Activated CD8-positive, alpha-beta memory T cell treated with anti-CD3 and anti-CD28 coated beads, Interleukin-2, amount 50 U/mL, for 4 hours (primary cell): ENCODE measurements at regions not wholly inside any gene's neighbourhood (a gene's known extent, or its start where the extent isn't known, plus 50 kb on each side); places are given as distances from the start of the nearest gene placed in this dataset.
"Not testable (repeated sequence)": the region's sequence is repeated elsewhere in the genome, so short reads cannot be mapped to it uniquely, and the experiment has no call there.

Experiments
- DNase-seq: peaks from one replicate; pipeline ENCODE4 v3.0.0-alpha.2; 2020

DNA sequence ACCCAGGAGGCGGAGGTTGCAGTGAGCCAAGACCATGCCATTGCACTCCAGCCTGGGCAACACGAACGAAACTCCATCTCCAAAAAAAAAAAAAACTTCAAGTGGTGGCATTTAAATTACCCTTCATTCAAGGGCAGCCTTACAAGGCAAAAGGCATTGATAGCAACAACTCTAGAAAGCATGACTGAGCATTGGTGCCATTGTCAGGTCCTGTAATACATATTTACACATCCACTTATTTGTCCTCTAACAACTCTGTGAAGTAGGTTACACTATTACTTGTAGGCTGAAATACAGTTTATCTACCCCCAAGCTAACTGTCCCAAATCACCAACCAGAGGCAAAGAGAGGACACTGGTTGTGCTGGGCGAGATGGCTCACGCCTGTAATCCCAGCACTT lies 52.7 kb upstream of the LARP1 start:
- DNase-seq = no peak

DNA sequence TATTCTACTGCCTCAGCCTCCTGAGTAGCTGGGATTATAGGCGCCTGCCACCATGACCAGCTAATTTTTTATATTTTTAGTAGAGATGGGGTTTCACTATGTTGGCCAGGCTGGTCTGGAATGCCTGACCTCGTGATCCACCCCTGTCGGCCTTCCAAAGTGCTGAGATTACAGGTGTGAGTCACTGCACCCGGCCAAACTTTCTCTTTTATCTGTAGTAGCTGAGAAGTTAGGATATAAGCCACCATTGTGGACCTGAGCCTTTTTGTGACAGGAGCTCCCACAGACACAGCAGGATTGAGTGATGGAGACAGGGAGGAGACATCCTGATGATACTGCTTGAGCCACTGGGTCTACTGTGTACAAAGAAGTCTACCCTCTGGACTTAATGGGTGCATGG lies 53.5 kb upstream of the LARP1 start:
- DNase-seq = not testable (repeated sequence)

DNA sequence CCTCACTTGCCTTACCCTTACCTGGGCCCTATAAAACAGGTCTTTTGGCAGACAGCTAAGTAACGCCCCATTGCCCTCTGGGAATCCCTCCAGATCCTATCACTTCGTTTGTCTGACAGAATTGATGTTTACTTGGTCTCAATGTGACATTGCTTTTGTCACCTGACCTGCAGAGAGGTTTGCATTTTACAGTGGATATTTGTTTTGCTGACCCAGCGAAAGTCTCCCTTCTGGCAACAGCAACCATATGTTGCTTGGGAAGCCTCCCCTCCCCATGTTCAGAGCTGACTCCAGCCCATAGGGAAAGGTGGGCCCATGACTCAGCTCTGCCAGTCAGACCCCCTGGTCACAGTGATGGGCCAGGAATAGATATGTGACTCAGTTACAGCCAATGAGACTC lies 54.0 kb upstream of the LARP1 start:
- no peak for DNase-seq

DNA sequence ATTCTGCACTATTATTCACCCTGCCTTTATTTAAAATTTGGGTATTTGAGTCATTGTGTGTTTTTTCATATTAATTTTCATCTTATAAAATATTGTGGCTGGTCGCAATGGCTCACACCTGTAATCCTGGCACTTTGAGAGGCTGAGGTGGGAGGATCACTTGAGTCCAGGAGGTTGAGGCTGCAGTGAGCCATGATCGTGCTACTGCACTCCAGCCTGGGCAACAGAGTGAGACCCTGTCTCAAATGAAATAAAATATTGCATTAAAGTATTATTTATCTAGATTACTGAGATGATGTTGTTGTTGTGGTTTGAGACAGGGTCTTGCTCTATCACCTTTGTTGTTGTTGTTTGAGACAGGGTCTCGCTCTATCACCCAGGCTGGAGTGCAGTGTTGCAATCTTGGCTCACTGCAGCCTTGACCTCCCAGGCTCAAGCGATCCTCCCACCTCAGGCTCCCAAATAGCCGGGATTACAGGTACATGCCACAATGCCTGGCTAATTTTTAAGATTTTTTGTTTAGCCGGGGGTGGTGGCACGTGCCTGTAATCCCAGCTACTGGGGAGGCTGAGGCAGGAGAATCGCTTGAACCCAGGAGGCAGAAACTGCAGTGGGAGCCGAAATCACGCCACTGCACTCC lies 54.8 kb upstream of the LARP1 start:
- not testable (repeated sequence) for DNase-seq

DNA sequence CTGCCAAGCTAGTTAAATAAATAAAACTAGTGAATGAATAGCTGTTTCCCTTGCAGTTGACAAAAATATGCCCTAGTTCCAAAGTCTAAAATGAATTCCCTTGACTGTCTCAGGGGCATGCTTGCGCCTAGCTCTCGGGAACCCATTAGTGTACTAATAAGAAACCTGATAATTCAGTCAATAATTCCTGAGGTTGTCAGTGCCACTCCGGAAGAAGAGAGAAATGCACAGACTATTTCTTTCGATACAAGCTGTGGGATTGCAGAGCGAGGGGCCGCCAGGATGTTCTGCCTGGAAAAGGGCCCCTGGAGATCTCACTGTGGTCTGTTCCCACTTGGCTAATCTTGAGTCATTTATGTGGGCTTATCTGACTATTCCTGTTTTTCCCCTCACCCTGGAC lies 56.4 kb upstream of the LARP1 start:
- no peak for DNase-seq

DNA sequence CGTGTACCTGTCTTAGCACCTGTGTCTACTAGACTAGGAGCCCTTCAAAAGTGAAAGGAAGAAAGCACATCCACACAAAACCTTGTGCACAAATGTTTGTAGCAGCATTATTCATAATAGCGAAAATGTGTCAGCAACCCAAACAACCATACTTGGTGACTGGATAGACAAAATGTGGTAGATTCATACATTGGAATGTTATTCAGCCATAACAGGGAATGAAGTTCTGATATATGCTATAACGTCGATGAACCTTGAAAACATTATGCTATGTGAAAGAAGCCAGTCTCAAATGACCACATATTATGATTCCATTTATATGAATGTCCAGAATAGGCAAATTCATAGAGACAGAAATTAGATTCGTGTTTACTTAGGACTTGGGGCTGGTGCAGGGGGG lies 57.8 kb upstream of the LARP1 start:
- DNase-seq = no peak

DNA sequence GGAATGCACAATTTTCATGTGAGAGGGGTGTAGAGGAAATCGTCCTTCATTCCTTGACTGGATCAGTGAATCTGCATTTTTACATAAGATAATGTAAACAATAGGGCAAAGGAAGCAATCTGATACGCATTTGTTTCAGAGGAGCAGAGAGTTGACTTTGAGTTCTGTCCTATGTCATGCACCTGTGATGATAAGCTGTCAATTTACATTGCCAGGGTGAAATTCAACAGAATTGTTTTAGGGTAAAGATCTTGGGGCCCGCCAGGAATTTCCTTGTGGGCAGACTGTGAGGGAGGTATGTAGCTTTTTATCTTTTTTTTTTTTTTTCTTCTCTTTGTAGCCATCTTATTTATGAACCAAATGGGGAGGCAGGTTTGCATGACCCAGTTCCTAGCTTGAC lies 58.3 kb upstream of the LARP1 start:
- no peak for DNase-seq

DNA sequence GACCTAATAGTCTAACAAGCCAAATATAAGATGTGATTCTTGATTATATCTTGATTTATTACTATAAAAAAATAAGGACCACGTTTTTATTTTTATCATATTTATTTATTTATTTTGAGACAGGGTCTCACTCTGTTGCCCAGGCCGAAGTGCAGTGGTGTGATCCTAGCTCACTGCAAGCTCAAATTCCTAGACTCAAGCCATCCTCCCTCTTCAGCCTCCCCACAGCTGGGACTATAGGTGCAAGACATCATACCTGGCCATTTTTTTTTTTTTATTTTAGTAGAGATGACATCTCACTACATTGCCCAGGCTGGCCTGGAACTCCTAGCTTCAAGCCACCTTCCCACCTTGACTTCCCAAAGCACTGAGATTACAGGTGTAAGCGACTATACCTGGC lies 61.0 kb upstream of the LARP1 start:
- no peak for DNase-seq

DNA sequence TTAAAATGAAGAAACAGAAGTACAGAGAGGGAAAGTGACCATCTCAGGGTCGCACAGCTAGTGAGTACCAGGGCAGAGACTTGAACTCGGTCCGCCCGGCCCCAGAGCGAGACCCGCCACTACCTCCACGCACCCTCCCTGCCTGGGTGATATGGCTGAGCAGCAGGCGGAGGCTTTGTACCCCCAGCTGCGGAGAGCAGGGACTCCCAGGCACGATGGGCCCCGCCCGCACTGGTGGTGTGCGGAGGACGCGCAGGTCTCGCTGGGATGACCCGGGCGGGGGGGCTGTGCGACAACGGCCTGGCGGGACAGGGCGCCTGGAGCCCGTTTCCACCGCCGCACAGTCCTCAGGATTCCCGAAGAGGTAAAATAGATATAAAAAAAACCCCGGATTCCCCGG lies 64.7 kb upstream of the LARP1 start:
- DNase-seq = no peak

DNA sequence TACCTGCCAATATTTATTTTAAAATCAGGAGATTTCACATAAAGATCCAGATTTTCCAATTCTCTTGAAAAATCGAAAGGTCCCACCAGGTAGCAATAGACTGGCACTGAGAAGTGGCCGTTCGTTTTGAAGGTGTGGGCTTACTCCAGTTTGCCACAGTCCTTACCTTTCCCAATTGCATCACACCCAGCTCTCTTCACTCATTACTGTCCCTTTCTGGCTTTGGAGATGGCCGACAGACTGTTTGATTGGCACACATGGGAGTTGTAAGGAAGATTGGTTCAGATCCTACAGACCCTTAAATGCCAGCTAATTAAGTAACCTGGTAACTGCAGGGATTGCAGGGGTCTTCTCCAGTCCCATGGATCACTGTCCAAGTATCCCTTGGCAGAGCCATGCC lies 68.7 kb upstream of the LARP1 start:
- no peak for DNase-seq

DNA sequence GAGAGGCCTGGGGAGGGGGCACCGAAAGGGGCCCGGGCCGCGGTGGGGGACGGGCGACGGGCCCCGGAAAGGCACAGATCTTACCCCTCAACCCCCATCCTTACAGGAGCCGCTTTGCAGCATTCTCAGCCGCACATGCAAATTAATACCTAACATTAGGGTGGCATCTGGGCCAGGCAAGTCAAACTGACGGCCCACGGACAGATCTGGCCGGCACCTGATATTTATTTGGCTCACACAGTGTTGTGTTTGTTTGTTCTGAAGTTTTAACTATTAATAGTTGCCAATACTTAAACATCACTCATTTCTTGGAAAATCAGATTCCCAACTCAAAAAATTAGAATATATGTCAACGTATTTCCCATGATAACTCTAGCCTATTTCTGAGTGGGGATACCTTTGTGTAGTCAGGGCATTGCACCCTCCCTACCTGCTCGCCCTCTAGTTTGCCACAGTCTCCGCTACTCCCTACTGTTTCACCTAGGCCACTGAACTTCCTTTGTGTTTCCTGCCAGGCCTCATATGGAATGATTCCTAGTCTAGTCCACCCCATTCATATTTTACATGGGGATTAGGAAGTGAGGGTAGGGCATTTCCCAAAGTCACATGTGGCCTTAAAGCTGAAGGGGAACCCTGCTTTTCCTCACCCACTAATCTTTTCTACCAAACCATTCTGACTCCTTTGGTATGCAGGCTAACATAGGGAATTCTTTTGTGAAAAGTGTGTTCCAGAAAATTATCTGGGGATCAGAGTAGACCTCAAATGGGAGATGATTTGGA lies 71.9 kb upstream of the LARP1 start:
- DNase-seq = no peak

DNA sequence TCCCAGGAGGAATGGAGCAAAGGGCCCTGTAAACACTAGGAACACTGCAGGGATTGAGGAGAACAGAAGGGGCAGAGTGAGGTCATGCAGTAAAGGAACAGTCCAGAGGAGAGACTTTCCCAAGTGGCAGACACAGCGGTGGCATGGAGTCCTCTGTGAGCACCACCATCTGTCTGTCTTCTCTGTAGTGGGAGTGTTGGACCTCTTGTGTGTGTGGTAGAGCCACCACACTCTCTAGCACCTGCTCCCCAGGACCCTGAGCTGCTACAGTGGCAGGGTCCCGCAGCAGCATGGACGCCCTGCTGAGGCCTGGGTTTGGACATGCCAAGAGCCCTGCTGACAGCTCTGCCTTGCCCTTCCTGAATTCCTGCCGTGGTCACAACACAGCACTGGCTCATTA lies 75.7 kb upstream of the LARP1 start:
- no peak for DNase-seq

DNA sequence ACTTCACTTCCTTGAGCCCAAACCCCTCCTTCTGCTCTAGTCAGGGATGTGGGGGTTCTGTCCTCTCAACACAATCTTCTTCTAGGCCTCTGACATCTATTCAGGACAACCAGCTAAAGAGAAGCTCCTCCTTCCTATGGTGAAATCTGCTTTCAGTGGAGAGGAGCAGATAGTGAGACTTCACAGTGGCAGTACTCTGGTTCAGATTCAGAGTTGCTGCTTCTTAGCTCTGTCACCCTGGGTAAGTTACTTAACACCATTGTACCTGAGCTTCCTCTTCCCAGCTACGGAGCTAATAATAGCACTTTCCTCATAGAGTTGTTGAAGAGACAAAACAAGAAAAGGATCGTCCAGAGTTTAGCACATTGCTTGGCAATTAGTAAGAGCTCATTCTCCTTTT lies 77.3 kb upstream of the LARP1 start:
- no peak for DNase-seq

DNA sequence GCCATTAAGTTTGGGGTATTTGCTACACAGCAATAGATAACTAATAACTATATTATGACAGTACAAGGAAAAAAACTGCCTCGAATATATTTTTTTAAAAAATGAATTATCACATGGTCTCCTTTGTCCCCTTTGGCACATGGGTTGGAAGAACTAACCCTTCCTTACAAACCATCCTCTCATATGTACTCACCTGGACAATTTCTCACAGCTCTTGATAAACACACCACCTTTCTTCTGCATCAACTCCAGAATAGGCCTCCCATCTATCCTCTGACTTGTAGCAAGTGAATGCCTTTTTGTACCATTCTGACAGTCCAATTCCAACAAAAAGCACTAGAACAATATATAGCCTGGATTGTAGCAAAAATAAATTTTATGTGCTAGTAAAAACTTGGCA lies 78.7 kb upstream of the LARP1 start:
- no peak for DNase-seq

DNA sequence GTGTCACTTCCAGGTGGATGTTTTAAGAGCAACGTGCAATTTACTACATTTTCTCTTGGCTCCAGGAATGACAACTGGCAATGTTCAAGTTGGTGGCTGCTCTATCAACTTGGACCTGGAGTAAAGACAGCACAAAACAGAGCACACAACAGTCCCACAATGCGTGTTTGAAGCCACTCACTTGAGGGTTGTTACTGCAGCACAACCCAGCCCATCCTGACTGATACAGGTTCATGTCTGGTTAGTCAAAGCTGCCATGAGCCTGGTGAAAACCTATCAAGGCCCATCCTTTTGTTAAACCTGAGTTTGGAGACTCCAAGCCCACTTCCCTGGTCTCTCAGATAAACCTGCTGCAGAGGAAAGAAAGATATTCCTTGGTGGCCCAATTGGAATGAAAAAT lies 81.1 kb upstream of the LARP1 start:
- DNase-seq = no peak

DNA sequence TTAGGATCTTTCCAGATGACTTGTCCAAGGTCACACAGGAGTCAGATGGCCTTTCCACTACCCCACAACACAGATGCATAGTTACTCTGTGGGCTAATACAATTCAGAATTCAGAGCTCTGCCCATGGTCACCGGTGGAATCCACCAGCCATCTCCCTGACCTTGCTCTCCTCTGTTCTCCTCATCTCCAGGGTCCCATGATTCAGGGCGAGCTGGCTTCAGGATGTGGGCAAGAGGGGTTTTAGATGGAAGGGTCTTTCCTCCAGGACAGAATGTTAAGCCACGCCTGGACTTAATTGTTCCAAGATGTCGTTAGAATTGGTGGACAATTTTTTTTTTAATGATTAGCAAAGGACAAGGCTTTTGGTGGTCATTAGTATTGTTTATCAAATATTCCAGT lies 81.7 kb upstream of the LARP1 start:
- no peak for DNase-seq

DNA sequence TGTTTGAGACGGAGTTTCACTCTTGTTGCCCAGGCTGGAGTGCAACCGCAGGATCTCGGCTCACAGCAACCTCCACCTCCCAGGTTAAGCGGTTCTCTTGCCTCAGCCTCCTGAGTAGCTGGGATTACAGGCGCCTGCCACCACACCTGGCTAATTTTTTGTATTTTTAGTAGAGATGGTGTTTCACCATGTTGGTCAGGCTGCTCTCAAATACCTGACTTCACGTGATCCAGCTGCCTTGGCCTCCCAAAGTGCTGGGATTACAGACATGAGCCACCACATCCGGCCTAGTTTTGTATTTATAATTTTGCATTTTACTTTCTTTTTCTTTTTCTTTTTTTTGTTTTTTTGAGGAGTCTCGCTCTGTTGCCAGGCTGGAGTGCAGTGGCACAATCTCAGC lies 85.3 kb upstream of the LARP1 start:
- DNase-seq = not testable (repeated sequence)

DNA sequence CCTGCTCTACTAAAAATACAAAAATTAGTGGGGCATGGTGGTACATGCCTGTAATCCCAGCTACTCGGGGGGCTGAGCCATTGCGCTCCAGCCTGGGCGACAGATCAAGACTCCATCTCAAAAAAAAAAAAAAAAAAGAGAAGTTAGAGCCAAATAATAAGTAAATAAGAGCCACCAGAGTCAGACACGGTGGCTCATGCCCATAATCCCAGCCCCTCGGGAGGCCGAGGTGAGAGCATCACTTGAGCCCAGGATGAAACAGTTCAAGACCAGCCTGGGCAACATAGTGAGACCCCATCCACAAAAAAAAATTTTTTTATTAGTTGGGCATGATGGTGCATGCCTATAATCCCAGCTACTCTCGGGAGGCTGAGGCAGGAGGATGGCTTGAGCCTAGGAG lies 85.8 kb upstream of the LARP1 start:
- no peak for DNase-seq

DNA sequence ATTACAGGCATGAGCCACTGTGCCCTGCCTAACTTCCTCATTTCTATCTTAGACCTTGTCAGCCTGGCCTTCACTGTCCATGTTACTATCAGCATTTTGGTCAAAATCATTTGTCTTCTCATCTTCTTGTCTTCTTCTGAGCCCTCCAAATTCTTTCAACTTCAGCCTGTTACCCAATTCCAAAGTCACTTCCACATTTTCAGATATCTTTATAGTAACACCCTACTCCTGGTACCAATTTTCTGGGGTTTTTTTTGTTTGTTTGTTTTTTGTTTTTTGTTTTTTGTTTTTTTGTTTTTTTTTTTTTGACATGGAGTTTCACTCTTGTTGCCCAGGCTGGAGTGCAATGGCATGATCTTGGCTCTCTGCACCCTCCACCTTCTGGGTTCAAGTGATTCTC lies 90.3 kb upstream of the LARP1 start:
- no peak for DNase-seq

DNA sequence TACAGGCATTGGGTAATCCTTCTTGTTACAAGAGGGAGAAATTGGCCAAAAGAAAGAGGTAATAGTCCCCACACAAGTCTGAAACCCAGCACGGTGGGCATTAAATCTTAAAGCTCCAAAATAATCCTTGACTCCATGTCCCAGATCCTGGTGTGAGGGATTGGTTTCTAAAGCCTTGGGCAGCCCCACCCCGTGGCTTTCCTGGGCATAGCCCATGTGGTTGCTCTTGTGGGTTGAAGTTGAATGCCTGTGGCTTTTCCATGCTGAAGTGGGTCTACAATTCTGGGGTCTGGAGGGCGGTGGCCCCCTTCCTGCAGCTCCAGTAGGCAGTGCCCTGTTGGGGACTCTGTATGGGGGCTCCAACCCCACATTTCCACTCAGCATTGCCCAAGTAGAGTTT lies 91.8 kb upstream of the LARP1 start:
- no peak for DNase-seq

DNA sequence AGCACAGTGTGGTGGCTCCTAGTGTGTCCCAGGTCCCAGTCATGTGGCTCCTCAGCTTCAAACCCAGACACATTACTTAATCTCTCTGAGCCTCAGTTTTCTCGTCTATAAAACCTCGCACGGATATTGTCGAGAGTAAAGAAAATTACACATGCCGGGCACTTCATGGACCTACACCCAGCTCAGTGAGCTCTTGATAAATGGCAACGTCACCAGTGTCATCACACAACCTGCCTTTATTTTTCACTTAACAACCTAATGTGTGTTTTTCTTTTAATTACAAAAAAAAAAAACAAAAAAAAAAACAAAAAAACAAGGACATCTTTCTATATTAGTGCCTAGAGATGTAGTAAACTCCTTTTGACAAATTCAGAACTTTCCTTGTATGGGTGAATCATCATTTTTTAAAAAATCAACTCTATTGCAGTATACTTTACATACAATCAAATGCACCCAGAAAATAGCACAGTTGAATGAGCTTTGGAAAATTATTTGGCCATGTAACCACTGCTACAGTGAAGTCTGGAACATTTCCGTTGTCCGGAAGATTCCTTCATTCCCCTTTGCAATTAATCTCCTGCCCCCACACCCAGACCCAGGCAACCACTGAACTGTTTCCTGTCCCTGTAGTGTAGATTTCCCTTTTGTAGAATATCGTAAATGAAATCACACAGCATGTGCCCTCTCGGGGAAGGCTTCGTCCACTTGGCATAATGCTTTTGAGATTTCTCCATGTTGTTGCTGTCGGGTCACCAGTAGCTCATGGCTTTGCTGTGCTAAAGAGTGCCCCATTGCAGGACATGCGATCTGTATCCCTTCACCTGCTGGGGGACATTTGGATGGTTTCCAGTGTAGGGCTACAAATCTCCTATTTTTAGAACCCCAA lies 100.4 kb upstream of the LARP1 start:
- DNase-seq = no peak

DNA sequence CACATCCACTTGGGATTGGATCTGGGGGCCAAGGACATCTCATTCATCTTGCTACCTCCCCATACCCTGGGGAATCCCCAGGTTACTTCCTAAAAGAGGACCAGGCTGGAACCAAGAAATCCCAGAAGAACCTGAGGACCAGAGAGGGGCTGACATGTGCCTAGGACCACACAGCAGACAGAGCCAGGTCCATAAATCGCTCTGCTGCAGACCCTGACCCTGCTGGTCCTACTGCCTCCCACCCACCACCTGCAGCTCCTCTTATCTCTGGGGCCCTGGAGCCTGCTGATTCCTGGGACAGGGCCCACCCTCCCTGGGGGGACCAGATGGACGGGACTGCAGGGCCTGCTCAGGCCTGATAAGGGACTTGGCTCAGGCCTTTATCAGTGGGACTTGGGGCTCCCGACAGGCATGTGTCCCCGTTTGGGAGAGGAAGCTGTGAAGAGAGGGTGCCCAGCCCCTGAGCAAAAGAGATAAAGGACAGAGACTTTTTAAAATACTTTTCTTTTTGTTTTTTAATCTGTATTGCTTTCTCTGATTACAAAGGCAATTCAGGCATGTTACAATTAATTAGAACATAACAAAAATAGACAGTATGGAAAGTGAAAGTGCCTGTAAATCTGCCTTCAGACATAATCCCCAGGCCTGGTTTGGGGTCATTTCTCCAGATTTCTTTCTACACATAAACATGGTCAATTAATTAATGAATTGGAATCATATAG lies 101.3 kb upstream of the LARP1 start:
- DNase-seq = no peak

DNA sequence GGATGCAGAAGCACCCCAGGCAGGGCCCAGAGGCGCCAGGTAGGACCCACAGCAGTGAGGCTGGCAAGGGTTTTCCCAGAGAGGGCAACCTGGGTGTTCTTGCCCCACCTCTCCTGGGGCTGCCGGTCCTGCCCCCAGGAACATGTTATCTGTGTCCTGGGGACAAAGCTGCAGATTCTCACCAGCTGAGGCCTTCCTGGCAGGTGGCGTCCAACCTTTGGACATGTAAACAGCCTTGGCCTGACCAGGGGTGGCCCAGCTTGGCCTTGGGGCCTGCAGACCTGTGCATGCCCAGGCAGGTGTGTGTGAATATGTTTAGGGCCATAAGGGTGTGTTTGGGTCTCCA lies 101.8 kb upstream of the LARP1 start:
- DNase-seq = no peak
